ENCODE measurements at regions not wholly inside any gene's neighbourhood (a gene's known extent, or its start where the extent isn't known, plus 50 kb on each side); places are given as distances from the start of the nearest gene placed in this dataset.

DNA sequence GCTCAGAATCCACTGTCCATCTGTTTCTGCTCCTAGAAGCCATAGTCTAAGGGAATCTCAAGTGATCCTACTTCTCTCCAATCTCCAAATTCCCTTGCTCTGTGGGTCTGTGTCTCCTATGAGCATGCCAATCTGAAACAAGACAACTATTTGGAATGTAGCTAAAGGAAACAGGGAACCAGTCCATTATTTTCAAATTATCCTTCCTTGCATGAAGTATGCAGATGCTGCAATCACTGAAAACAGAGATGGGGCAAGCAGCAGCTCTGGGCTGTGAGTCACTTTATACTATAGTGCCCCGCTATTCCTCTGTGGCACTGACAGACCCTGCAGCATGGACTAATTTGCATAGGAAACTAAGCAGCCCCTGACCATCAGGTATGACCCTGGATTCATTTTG is 76.9 kb upstream of the PRSS58 start:
- 100% methylated on average over 1 of the region's 1 CpG for WGBS
- Histone ChIP-seq H3K4me3 (no peak overlapping the region), H3K4me1 (replicated peaks) (no peaks in the 10 kb centered on the region), H3K27ac (no peak overlapping the region), H3K9me3 (no peaks in the 10 kb centered on the region), H3K27me3 (replicated peaks; ENCODE audit: insufficient read depth) (no peaks in the 10 kb centered on the region), H3K36me3 (no peaks in the 10 kb centered on the region)
- DNase-seq (ENCODE audit: low spot score), result no peak
- intact Hi-C loops (cut with DNase I), result no loop called here
- TF ChIP-seq POLR2AphosphoS5 (IDR thresholded peaks at IDR 0.05) (no peak), POLR2A (IDR thresholded peaks at IDR 0.05) (no peak)
- TF ChIP-seq, protein P1, sequence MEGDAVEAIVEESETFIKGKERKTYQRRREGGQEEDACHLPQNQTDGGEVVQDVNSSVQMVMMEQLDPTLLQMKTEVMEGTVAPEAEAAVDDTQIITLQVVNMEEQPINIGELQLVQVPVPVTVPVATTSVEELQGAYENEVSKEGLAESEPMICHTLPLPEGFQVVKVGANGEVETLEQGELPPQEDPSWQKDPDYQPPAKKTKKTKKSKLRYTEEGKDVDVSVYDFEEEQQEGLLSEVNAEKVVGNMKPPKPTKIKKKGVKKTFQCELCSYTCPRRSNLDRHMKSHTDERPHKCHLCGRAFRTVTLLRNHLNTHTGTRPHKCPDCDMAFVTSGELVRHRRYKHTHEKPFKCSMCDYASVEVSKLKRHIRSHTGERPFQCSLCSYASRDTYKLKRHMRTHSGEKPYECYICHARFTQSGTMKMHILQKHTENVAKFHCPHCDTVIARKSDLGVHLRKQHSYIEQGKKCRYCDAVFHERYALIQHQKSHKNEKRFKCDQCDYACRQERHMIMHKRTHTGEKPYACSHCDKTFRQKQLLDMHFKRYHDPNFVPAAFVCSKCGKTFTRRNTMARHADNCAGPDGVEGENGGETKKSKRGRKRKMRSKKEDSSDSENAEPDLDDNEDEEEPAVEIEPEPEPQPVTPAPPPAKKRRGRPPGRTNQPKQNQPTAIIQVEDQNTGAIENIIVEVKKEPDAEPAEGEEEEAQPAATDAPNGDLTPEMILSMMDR (IDR thresholded peaks at IDR 0.05), result no peak

DNA sequence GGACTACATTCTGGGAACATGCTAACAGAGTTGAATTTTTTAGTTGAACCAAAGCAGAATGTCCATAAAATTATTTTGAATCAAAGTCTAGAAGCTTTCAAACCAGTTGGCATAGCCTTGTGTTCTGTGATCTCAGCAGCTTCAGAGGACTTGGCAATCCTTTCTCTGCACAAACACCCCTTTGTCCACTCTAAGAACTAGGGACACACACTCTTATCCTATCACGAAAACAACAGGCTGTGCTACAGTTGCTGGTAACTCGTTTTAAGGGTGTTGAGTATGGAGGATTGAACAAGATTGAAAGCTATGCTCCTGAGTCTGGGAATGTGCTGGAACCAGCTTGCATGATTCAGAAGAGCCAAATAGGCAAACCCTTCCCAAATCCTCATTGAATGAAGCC is 76.4 kb upstream of the PRSS58 start:
- H3K27ac ChIP-seq, result no peak overlapping the region
- H3K4me1 ChIP-seq (replicated peaks), result no peaks in the 10 kb centered on the region
- H3K4me3 ChIP-seq, result no peak overlapping the region
- no peaks in the 10 kb centered on the region for H3K36me3 ChIP-seq
- 62% methylated on average over 2 of the region's 2 CpGs for WGBS
- DNase-seq (ENCODE audit: low spot score), result no peak
- no peak for TF ChIP-seq POLR2A (IDR thresholded peaks at IDR 0.05)
- no peak for TF ChIP-seq POLR2AphosphoS5 (IDR thresholded peaks at IDR 0.05)
- TF ChIP-seq, protein P1 (IDR thresholded peaks at IDR 0.05), result no peak
- no peaks in the 10 kb centered on the region for H3K27me3 ChIP-seq (replicated peaks; ENCODE audit: insufficient read depth)
- intact Hi-C loops (cut with DNase I), result no loop called here
- H3K9me3 ChIP-seq, result no peaks in the 10 kb centered on the region

DNA sequence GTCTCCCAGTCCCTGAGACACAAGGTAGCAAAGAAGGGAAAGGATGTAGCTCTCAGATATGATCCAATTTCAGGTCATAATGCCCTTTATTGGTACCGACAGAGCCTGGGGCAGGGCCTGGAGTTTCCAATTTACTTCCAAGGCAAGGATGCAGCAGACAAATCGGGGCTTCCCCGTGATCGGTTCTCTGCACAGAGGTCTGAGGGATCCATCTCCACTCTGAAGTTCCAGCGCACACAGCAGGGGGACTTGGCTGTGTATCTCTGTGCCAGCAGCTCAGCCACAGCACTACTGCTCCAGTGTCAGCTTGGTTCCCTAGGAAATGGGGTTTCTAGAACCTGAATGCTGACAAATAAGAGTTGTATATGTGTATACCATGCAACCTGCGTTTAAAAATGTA is 74.6 kb upstream of the PRSS58 start:
- Histone ChIP-seq H3K9me3 (no peaks in the 10 kb centered on the region), H3K27ac (no peak overlapping the region), H3K4me3 (no peak overlapping the region), H3K27me3 (replicated peaks; ENCODE audit: insufficient read depth) (no peaks in the 10 kb centered on the region), H3K36me3 (no peaks in the 10 kb centered on the region), H3K4me1 (replicated peaks) (no peaks in the 10 kb centered on the region)
- DNase-seq (ENCODE audit: low spot score), result no peak
- TF ChIP-seq, protein P1 (IDR thresholded peaks at IDR 0.05), result no peak
- TF ChIP-seq POLR2AphosphoS5 (IDR thresholded peaks at IDR 0.05) (no peak), POLR2A (IDR thresholded peaks at IDR 0.05) (no peak)
- 91% methylated on average over 6 of the region's 6 CpGs for WGBS
- intact Hi-C loops (cut with DNase I), result no loop called here

DNA sequence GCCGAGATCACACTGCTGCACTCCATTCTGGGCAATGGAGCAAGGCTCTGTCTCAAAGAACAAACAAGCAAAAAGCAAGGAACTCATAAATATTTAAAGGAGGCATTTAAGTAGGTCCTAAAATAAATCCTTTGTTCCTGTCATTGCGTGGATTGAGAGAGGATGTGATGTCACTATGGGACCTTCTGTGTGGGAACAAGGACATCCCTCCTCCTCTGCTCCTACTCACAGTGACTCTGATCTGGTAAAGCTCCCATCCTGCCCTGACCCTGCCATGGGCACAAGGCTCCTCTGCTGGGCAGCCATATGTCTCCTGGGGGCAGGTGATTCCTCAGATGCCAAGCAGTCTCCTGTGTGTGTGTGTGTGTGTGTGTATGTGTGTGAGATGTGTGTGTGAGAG is 74.1 kb upstream of the PRSS58 start:
- 40% methylated on average over 2 of the region's 2 CpGs for WGBS
- no peaks in the 10 kb centered on the region for H3K4me1 ChIP-seq (replicated peaks)
- TF ChIP-seq POLR2AphosphoS5 (IDR thresholded peaks at IDR 0.05), result no peak
- TF ChIP-seq, protein P1 (IDR thresholded peaks at IDR 0.05), result no peak
- no peak for TF ChIP-seq POLR2A (IDR thresholded peaks at IDR 0.05)

DNA sequence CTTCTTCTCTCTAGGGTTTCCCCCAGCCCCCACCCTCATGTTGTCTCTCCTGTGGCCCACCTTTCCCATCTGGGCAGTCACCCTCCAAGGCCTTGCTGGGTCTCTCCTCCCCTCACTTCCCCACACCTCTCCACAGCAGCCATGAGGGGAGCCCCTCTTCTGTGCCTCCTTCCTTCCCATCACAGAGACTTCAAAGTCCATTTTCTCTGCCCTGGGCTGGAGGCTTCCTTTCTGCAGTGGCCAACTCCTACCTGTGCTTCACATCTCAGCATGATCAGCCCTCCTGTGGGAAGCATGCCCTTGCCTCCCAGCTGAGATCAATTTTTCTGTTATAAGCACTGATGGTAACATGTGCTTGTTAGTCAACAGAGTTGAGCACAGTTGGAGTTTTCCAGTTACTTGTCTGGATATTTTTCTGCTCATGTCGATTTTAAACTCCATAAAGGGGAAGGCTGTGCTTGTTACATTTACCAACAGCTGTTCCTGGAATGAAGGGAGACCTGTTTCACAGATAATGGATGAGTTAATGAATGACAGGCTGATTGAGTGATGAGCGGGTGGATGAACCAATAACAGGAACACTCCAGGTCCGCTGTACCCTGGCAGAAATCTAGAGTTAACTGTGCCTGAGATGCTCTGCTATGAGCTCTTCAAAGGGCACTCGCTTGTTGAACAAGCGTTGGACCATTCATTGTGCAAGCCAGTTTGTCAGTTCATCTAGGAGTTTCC is 71.4 kb upstream of the PRSS58 start:
- no peaks in the 10 kb centered on the region for H3K4me1 ChIP-seq (replicated peaks)
- DNase-seq (ENCODE audit: low spot score), result no peak
- H3K9me3 ChIP-seq, result no peaks in the 10 kb centered on the region
- H3K27me3 ChIP-seq (replicated peaks; ENCODE audit: insufficient read depth), result no peaks in the 10 kb centered on the region
- TF ChIP-seq POLR2AphosphoS5 (IDR thresholded peaks at IDR 0.05), result no peak
- 67% methylated on average over 5 of the region's 5 CpGs for WGBS
- no peak overlapping the region for H3K27ac ChIP-seq
- no peaks in the 10 kb centered on the region for H3K36me3 ChIP-seq
- intact Hi-C loops (cut with DNase I), result no loop called here
- H3K4me3 ChIP-seq, result no peak overlapping the region

More for the DNA sequence above, 74.1 kb upstream of the PRSS58 start:
- no peaks in the 10 kb centered on the region for H3K36me3 ChIP-seq
- no peak for DNase-seq (ENCODE audit: low spot score)
- no peaks in the 10 kb centered on the region for H3K9me3 ChIP-seq
- intact Hi-C loops (cut with DNase I), result no loop called here
- no peak overlapping the region for H3K4me3 ChIP-seq
- H3K27ac ChIP-seq, result no peak overlapping the region
- no peaks in the 10 kb centered on the region for H3K27me3 ChIP-seq (replicated peaks; ENCODE audit: insufficient read depth)
